Erythroblast (primary cell): ENCODE measurements at regions not wholly inside any gene's neighbourhood (a gene's known extent, or its start where the extent isn't known, plus 50 kb on each side); places are given as distances from the start of the nearest gene placed in this dataset.

Source experiments
- GATA1 ChIP-seq: IDR thresholded peaks from 2 replicates; pipeline ENCODE4 v1.6.1; 2011; ENCODE audit warnings: low read depth, mild to moderate bottlenecking, control low read depth, low read length, moderate library complexity
- POLR2A ChIP-seq: IDR thresholded peaks from 2 replicates; pipeline ENCODE4 v1.6.1; 2011; ENCODE audit warnings: mild to moderate bottlenecking, low read length

DNA sequence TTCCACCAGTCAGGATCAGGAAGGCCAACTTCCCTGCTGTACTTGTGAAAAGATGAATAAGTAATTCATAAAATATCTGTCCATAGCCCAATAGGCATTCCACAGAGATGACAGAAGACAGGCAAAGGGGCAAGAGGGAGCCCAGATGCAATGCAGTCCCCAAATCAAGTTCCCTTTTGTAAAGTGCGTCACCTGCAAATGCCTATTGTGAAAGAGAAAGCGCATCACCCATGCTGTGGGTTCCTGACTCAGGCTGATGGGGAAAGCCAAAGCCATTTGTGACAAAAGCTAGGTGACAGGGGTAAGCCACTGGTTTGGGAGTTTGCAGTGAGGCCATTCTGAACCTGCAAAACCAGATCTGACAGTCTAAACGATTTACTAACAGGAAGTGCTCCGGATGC, 157.5 kb upstream of the ZNF536 start:
- no peak for TF ChIP-seq POLR2A
- TF ChIP-seq GATA1: no peak
